GM18505 (cell line): ENCODE measurements at regions not wholly inside any gene's neighbourhood (a gene's known extent, or its start where the extent isn't known, plus 50 kb on each side); places are given as distances from the start of the nearest gene placed in this dataset.

Experiments
- ATAC-seq: cut with Tn5 transposase; IDR thresholded peaks from one replicate; pipeline ENCODE4 v1.9.1; 2021; ENCODE audit not compliant: unreplicated experiment
- POLR2A ChIP-seq: IDR thresholded peaks from 4 replicates; pipeline ENCODE4 v1.6.1; 2011; ENCODE audit warnings: borderline replicate concordance; ENCODE audit not compliant: insufficient read depth, insufficient read length; ENCODE audit errors: extremely low read depth

DNA sequence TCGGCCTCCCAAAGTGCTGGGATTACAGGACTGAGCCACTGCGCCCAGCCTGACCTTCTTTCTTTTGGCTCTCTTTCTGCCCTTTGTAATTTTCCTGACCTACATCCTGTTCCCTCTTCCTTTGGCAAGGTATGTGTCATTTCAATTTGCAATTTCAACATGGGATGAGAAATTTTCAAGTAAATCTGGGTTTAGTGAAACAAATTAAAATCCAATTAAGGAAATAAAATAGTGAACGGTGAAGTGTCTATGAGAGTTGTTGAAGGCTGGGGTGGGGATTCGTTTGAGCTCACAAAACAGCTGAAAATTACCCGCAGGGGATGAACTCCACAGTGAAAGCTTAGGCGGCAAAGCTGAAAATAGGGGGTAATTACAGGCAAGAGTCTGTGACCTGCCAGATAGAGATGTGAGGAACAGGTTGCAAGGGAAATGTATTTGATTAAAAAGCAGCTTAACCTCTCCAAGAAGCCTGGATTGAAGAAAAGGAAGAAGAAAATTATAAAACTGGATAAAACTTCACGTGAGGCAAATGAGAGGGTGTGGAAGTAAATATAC is 277.7 kb downstream of the UTP18 start:
- no peak for ATAC-seq
- no peak for TF ChIP-seq POLR2A

DNA sequence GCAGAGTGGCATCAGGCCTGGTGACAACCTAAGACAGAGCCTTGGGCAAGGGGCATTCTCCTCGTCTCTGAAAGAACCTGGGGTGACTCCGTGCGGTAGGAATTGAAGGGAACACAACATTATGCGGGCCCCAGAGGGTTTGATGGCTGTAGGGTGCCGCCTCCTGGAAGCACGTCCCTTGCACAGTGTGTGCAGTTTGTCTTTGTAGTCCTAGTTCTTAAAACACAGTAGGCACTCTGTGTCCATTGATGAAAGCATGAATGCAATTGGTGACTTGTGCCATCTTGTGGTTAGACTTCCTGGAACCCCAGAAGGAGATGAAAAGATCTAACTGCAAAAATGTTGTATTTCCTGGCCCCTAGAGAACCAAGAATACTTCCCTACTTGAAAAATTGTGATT is 279.8 kb downstream of the UTP18 start:
- ATAC-seq: no peak
- TF ChIP-seq POLR2A: no peak

DNA sequence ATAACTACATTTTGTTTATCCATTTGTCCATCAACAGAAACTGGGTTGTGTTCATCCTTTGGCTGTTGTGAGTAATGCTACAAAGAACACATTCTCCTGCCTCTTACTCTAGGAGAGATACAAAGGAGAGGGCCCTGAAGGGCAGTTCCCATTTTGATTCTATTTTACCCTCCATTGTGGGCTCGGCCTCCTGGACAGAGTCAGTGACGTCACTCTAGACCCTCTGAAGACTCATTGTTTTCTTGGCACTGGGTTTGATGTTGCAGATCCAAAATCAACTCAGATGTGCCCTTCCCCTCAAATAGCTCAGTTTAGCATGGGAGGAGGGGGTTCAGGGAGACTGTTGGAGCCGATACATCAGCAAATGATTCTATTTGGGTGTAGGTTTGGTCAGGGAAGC is 280.9 kb downstream of the UTP18 start:
- no peak for TF ChIP-seq POLR2A
- ATAC-seq: no peak

GRCh38 chr17:51546114-51546513 is 285.8 kb downstream of the UTP18 start:
- no peak for TF ChIP-seq POLR2A
- no peak for ATAC-seq

DNA sequence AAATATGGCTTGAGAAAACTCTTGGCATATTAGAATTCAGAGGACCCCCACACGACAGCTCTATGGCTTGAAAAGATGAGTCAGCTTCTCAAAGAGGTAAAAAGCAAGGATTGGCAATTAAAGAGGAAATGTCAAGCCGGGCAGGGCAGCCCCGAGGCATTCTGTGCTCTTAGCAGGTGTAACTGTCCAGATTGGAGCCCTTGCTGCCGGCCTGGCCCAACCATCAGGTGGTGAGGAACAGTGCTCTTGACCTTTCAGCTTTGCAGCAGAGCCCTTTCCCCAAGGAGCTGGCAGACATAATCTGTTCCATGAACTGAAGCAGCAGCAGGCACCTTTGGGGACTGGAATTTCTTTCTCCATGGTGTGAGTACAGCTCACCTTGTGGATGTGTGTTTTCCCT is 287.8 kb downstream of the UTP18 start:
- no peak for TF ChIP-seq POLR2A
- no peak for ATAC-seq

DNA sequence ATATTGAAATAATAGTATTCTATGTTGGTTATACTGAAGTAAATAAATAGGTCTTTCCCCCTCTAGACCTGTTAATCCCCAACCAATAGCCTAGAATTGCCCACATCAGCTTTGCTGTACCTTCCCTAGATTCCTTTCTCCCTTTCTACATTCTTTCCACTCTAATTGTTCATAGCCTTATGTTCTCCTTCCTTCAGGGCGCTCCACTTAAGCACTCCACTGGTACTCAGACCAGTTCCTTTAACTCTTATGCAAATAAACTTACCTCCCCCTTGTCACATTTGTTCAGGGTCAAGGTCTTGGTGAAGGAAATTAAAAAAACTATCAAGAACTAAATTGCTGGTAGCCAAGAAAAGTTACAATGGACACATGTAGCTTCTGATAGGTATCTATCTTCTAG is 294.8 kb downstream of the UTP18 start:
- ATAC-seq: no peak
- no peak for TF ChIP-seq POLR2A

DNA sequence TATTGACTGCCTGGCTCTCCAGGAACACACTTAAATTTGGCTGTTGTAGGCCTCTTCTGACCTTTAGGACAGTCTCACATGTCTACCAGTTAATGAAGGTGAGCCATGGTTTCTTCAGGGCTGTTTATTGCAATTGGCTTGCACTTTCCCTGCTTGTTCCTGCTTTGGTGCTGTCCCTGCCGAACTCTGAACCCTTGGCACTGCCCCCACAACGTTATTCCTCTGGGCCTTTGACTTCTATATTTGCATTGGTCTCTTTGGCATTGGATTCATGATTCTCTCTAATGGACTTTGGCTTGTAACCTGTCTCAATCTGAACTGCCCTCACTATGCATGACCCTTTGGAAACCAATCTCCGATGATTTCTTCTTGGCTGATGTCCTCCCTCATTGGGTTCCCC is 299.4 kb downstream of the UTP18 start:
- no peak for ATAC-seq
- TF ChIP-seq POLR2A: no peak

DNA sequence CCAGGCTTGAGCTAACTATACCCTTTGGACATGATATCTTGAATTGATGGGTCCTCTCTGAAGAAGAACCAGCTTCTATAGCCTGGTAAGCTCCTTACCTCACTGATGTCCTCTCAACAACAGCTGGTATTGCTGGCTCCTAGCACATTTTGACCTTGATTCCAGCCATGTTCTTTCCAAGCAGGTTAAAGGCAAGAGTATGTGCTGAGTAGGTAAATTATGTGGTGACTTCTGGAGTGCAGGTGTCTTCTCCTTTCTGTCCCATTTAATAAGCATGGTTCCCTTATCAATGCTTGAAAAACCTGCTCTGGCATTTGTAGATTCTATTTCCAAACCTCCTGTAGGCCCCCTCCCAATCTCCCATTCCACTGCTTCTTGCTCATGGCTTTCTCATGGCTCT is 300.1 kb downstream of the UTP18 start:
- ATAC-seq: no peak
- TF ChIP-seq POLR2A: no peak

- ATAC-seq: no peak
- no peak for TF ChIP-seq POLR2A
Observed at GRCh38 chr17:51563961-51564360, 303.6 kb downstream of the UTP18 start.

DNA sequence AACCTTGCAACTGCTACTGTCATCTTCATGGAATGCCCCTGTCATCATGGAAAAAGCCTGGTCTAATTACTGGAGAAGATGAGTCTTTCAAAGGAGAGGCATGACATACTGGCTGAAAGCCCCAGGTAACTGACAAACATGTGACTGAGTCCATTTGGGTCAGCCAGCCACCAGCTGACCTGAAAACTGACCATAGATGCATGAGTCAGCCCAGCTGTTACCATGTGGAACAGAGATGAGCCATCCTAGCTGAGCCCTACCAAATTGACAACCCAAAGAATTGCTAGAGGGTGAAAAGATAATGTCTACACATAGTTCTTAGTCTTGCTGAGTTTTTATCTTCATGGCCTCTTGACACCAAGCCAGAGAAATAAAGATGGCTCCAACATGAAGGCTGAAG is 311.8 kb downstream of the UTP18 start:
- TF ChIP-seq POLR2A: no peak
- no peak for ATAC-seq
